C1 segment of cervical spinal cord (tissue), 14 donors: ENCODE measurements at regions not wholly inside any gene's neighbourhood (a gene's known extent, or its start where the extent isn't known, plus 50 kb on each side); places are given as distances from the start of the nearest gene placed in this dataset.

Experiments
- DNase-seq, 14 donors: peaks; one replicate each; lab custom pipeline; 2025; lab: John Stamatoyannopoulos, UW

DNA sequence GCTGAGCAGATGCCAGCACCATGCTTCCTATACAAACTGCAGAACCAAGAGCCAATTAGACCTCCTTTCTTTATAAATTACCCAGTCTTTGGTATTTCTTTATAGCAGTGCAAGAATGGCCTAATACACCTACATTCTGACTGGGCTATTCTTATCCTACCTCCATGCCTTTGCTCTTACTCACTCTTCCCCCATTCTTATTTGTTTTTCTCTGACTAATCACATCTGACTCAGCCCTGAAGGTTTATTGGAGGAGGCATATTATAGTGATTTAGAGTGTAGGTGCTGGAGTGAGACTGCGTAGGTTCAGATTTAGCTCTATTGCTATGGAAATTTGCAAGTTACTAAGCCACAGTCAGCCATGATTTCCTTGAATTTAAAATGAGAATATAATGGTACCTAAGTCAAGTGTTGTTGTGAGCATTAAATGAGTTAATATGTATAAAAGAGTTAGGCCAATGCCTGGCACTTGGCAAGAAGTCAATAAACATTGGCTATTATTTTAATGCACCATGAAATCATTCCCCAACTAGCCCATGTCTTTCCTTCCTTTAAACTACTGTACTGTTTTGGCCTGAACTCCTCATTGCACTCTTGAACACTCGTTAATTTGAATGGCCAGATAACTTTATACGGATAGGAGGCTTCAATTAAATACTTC, 531.2 kb upstream of the ZNF608 start:
- no peak for DNase-seq

DNA sequence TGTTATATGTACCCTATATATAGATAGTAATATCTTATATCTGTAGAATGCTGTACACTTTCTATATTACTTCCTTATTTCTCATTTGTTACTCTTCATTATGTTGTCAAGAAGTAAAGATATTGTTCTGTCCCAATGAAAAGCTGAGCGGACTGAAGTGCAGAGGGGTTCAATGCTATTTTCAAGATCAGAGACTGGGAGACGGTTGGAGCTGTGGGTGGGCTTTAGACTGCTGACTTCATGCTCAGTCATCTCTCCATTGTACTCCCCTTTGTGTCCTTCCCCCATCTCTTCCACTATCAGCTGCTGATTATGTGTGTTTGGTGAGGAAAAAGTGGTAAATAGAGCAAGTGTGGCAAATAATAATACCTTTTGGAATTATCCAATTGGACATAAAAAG, 532.3 kb upstream of the ZNF608 start:
- no peak for DNase-seq

DNA sequence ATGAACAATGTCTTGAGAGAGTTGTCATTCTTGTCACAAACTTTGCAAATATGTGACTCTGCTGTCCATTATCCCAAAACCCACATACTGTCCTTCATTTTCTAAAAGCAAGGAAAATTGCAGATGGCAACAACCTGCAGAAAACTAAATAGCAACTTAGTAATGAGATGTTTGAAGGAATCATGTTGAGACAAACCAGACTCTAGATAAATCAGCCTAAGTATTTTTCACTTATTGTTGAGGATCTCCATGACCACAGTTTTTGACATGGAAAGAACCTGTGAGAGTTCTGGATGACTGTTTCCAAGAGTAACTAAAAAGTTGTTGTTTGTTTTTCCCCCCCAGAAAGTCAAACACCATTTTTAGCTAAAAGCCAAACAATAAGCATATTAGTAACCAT, 535.2 kb upstream of the ZNF608 start:
- no peak for DNase-seq

DNA sequence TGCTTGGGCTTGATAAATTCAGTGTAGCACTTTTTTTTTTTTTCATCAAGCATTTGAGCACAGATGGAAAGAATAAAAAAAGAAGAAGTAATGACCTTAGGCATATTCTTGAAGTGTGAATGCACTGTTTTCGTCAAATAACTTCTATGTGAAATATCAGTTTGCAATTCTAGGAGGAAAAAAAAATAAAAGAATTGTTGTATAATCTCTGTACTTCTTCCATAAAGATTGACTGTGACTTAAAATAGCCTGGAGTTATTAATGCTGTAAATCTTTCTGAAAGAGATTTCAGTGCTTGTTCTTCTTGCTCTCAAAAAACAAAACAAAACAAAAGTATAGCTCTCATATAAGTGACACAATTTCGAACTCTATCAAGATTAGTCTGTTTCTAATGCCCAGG, 536.9 kb upstream of the ZNF608 start:
- no peak for DNase-seq

DNA sequence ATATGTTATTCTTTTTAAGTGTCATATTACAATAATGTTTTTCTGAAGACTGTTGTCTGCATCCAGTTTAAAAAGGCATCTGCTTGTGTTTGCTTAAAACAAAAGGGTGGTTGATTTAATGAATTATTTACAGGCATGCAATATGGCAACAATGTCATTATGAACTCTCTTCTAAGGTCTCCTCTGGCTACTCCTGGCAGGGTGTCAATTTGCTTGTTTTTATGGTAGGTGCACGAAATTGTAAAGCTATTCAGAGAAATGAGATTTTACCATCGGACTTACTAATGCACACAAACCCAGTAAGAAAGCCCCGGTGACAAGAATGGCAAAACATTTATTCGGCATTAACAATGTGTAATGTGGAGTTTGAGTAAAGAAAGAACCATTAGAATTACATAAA, 539.8 kb upstream of the ZNF608 start:
- no peak for DNase-seq

DNA sequence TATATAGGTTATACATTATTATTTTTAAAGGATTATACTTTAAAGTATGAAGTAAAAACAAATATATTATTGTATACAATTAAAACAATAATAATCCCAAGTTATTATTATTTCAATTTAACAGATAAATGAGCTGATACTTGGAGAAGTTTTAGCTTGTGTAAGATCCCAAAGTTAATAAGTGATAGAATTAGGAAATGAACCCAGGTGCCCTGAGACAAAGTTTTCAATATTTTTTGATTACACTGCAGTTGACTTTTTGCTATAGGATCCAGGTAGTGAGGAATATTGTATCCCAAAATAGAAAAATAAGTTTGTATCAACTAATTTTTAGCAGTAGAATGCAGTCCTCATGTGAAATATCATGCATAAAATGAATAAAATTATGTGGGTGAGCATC, 543.2 kb upstream of the ZNF608 start:
- no peak for DNase-seq

DNA sequence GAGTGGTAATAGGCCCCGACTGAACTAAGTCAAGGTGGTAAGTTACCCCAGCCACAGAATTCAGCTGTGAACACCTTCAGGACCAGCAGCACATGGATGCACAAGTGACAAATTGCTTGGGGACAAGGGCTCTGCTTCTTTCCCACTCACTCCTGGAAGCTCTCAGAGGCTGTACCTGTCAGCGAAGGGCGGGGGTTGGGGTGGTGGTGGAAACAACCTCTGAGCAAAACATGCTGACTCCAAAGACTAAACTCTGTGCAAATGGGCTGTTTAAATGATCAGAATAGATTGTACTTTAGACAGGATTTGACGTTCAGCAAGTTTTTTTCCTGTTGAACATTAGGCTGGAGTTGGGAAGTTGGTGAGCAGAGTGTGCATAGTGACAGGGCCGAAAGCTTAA, 544.5 kb upstream of the ZNF608 start:
- no peak for DNase-seq

DNA sequence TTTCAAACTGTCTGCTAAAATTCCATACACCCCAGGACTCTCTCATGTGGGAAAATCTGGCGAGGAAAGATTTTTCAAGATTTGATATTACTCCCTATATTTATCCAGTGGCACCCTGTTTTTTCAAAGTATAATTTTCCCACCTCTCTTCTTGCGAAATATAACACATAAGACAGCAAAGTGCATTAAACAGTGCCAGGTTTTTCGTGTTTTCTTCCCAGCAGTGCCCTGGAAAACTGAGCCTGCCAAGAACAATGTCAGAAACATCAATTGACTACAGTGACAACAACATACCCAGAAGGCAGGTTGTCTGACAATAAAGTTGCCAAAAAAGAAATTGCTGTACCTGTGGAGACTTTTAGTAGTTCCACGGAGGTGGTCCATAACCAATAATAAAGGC, 545.0 kb upstream of the ZNF608 start:
- no peak for DNase-seq

DNA sequence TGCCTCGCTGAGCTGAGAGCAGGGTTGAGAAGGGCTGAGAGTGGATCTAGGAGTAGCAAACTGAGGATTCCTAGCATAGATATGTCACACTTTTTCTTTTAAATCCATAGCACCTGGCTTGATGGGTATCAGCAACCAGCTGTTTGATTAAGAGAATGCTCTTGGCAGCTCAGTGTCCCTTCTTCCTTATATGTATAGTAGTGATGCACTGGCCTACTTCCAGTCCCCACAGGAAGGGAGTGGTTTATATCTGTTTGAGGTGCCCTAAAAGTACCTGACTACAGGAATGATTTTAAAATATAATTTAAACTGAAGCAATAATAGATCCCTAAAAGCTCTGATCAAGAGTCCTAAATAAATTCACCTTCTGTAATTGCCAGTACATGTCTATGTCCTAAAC, 546.8 kb upstream of the ZNF608 start:
- DNase-seq: no peak

DNA sequence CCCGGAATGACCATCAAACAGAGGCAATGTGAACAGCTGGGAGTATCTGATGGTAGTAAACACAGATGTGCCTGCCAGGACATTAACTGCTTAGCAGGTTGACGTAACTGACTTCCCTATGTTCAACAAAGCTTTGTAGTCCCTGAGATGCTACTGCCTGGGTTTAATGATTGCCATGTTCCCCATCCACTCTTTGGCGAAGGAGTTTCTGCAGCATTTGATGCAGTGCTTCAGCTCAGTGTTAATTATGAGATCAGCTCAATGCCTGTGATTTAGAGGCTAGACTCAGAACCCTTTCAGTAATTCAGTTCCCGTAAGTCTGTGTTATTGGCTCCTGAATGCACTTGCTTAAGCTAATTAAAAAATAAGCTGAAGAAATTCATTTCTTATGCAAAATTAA, 547.3 kb upstream of the ZNF608 start:
- DNase-seq: no peak

DNA sequence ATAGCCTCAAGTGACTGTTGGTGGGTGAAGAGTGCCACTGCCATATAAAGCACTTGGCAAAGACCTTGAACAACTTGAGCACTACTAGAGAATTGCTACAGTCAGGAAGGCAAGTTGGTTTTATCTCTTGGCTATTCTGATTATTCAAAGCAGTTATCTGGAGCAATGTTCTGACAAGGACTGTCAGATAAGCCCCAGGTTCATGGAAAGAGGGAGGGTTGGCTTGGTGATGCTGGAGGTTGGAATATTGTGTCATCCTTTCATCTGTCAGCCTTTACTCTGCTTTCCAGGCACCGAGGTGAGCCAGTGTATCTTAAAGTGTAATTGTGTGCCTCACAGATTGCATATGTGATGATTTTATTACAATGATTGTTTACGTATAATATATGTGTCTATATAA, 548.4 kb upstream of the ZNF608 start:
- no peak for DNase-seq

DNA sequence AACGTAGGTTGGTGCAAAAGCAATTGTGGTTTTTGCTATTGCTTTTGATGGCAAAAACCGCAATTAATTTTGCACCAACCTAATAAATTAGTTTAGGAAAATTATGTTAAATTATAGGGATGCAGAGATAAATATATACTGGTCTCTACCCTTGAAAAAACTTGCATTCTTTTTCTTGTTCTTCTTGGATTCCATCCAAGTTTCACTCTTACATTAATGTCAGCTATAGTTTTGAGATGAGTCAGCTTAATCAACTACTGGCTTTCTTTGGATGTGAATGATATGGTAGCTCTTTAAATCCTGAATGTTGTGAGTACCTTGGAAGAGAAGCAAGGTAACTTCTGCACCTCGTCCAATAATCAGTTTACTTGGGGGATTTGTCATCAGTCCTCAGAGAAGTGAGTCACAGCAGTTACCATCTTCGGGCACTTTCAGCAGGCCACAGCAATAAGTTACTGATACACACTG, 549.0 kb upstream of the ZNF608 start:
- no peak for DNase-seq

DNA sequence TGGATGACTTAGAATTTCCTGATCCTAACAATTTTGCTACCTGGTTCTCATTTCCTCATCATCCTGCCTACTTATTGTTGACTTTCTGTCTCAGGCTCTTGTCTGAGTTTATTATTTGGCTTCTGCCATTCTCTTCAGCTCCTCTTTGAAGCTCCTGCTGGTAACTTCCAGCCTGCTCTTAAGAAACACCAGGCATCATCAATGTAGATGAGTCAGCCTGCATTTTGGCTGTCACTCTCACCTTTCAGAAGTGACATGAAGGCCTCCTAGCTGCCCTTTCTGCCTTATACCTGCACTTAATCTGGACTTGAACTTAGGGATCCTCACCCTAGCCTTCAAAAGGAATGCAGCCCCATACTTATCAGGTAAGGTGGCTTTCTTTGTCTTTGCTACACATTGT, 551.8 kb upstream of the ZNF608 start:
- DNase-seq: no peak

DNA sequence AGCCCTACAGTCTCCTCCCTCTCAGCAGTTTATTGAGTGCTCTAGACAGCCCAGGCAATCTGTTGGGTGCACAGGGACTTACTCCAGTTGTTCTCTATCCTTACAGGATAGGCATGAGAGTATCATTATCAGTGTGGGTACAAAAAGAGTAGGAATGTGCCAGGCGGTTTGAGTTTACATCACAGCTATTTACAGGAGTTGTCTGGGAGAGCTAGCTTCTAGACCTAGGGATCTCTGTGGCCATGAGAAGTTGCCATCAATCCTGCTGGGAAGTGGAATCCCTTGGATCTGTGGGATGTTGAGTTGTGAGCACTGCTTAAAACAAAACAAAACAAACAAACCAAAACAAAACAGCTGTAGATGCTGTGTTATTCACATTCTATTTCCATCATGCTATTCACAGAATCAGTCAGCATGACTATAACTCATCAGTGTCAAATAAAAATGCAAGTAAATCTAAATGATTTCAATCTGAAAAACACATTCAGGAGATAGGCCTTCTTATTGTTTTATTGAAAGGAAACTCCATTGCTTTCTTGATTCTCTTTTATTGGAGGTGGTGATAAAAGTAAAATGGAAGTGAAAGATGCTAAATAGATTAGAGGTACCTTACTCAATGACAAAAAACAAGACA, 552.4 kb upstream of the ZNF608 start:
- no peak for DNase-seq

DNA sequence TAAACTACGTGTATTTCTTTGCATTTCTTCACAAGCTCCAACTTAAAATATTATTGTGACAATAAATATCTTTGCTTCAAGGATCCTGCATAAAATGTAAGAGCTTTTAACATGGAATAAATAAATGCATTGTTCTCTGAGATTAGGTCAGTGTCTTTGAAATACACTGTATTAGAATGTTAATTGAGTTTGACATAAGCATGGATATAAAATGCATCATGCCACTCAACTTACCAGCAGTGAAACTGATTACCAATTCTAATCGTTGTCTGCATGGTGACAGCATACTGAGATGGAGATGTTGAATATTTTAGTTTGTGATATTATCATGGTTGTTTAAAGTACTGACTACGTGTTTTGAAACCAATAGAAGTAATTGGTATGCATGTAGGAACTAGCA, 555.3 kb upstream of the ZNF608 start:
- DNase-seq: no peak

DNA sequence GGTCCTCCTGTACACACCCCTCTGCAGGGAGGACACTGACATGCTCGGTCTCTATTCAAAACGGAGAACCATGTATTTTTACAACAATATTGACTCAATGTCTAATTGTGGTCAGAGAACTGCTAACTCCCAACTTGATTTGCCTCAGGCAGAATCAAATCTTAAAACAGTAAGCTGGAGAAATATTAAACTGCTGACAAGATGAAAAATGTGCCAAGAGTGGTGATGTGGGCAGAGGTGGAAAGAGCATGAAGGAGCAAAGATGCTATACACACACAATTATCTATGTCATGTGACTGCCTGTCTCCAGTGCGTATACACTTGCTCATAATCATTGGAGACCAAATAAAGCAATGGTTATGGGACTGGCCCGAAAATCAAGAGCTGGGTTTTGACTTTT, 556.1 kb upstream of the ZNF608 start:
- DNase-seq: no peak

DNA sequence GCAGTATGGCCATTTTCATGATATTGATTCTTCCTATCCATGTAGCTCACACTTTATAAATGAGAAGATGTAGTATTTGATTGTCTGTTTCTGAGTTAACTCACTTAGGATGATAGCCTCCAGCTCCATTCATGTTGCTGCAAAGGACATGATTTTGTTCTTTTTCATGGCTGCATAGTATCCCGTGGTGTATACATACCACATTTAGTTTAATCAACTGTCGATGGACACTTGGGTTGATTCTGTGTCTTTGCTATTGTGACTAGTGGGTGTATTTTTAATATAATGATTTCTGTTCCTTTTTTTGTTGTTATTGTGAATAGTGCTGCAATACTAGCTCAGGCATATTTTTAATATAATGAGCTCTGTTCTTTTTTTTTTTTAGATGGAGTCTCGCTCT, 560.3 kb upstream of the ZNF608 start:
- DNase-seq: no peak

DNA sequence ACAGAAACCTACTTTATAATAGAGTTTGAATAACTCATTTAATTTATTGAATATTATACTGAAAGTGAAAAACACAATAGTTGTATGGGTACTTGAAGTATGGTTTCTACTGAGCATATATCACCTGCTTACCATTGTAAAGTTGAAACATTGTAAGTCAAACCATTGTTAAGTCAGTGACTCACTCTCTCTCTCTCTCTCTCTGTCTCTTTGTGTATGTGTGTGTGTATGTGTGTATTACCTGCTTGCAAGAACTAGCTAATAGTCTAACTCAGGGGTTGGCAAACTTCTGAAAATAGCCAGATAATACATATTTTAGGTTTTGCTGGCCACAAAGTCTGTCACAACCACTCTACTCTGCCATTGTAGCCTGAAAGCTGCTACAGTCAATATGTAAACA, 564.3 kb upstream of the ZNF608 start:
- DNase-seq: no peak

DNA sequence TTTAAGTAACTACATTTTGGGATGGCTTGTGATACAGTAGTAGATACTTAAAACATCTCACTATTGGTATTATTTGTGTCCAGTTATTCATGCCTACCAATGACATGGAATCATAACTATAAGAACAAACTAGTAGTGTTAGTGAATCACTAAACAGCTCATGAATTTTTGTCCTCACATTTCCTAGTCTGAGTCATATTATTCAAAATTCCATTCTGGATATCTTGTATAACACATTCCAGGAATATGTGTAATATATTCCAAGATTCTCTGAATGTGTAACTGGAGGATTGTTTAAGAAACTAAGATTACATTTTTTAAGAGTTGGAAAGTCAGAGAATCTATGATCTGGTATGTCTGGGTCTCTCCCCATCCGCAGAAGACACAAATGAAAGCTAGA, 565.3 kb upstream of the ZNF608 start:
- no peak for DNase-seq

DNA sequence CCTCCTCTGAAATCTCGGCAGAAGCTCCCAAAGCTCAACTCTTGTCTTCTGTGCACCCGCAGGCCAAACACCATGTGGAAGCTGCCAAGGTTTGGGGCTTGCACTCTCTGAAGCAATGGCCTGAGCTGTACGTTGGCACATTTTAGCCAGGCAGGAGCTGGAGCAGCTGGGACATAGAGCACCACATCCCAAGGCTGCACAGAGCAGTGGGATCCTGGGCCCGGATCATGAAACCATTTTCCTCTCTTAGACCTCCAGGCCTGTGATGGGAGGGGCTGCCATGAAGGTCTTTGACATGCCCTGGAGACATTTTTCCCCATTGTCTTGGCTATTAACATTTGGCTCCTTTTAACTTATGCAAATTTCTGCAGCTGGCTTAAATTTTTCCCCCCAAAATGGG, 567.1 kb upstream of the ZNF608 start:
- no peak for DNase-seq

DNA sequence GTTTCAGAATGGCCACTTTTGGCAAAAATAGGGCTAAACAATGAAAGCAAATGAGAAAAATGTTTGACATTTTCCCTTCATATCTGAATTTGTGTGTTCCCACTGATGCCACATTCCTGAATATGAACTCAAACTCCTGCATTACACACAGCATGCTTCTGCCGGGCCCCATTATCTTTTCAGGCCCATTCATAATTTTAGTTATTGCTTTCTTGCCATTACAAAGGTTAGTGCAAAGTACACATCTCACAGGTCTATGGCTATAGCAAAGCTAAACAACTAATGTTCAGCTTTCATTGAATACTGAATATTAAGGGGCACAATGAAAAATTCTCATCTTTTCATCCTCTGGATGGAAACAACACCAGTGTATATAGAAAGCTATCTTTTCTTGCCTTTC, 568.9 kb upstream of the ZNF608 start:
- DNase-seq: no peak

DNA sequence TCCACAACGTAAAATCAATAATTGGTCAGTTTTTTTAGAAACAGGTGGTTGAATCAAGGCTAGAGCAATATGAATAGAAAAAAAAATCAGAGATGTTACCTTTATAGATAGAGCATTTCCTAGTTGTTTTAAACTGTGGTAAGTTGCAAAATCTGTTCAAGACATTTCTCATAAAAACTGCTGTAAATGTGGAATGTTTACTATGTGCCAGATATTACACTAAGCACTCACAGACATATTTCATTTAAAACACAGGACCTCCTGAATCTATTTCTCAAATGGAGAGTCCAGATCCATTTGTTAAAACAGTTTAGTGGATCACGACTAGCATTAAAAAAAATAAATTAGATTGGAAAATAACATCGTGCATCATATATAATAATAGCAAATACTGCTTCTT, 570.0 kb upstream of the ZNF608 start:
- no peak for DNase-seq

DNA sequence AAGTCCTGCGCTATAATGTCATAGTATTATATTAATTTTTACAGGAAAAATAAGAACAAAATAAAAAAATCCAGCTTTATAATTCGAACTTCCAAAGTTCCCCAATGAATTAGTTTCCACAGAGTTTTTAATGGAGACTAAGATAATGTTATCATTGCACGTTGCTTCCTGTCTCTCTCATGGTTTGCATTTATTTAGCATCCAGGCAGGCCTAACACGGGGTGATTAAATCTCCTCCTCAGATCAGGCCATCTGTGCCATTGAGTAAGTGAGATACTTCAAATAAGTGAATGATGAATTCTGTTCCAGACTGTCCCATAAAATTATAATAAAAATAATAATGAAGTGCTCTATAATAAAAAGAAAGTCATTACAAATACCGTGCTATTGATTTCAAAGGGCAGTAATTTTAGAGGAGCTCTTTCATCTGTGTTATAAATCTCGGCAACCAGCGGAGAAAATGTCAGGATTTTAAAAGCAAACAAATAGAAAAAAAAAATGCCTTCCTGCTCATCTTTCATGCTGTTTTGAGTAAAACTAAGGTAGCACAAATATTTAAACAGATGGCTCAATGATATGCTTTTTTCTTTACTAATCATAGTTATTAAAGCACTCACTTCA, 570.6 kb upstream of the ZNF608 start:
- DNase-seq: no peak
